ENCODE measurements at regions not wholly inside any gene's neighbourhood (a gene's known extent, or its start where the extent isn't known, plus 50 kb on each side); places are given as distances from the start of the nearest gene placed in this dataset.

GRCh38 chr4:100075056-100075455, 115.2 kb downstream of the DDIT4L start:
- DNase-seq, result no peak
- H3K36me3 ChIP-seq, result no peaks in the 10 kb centered on the region
- H3K4me1 ChIP-seq, result no peaks in the 10 kb centered on the region
- no peak for TF ChIP-seq CTCF (IDR thresholded peaks at IDR 0.05; ENCODE audit: low read depth, low read length)
- H3K27me3 ChIP-seq, result no peaks in the 10 kb centered on the region
- no peak overlapping the region for H3K4me3 ChIP-seq (ENCODE audit: low read depth, low read length)
- H3K9me3 ChIP-seq, result no peaks in the 10 kb centered on the region

- H3K36me3 ChIP-seq, result no peaks in the 10 kb centered on the region
- no peaks in the 10 kb centered on the region for H3K4me1 ChIP-seq
- H3K4me3 ChIP-seq (ENCODE audit: low read depth, low read length), result no peak overlapping the region
- no peak for DNase-seq
- H3K27me3 ChIP-seq, result no peaks in the 10 kb centered on the region
- TF ChIP-seq CTCF (IDR thresholded peaks at IDR 0.05; ENCODE audit: low read depth, low read length), result no peak
- no peaks in the 10 kb centered on the region for H3K9me3 ChIP-seq
Measured at GRCh38 chr4:100071506-100071905, 118.8 kb downstream of the DDIT4L start.

GRCh38 chr4:100070868-100071267, 119.4 kb downstream of the DDIT4L start:
- TF ChIP-seq CTCF (IDR thresholded peaks at IDR 0.05; ENCODE audit: low read depth, low read length), result no peak
- peak; percentile 26 for DNase-seq
- Histone ChIP-seq H3K4me3 (ENCODE audit: low read depth, low read length) (no peak overlapping the region), H3K4me1 (no peaks in the 10 kb centered on the region), H3K36me3 (no peaks in the 10 kb centered on the region), H3K27me3 (no peaks in the 10 kb centered on the region), H3K9me3 (no peaks in the 10 kb centered on the region)

- H3K27me3 ChIP-seq, result no peaks in the 10 kb centered on the region
- no peak for DNase-seq
- no peaks in the 10 kb centered on the region for H3K36me3 ChIP-seq
- no peak overlapping the region for H3K4me3 ChIP-seq (ENCODE audit: low read depth, low read length)
- H3K9me3 ChIP-seq, result no peaks in the 10 kb centered on the region
- no peak for TF ChIP-seq CTCF (IDR thresholded peaks at IDR 0.05; ENCODE audit: low read depth, low read length)
- H3K4me1 ChIP-seq, result no peaks in the 10 kb centered on the region
Measured at GRCh38 chr4:100069207-100069606, 119.1 kb upstream of the H2AZ1 start.

GRCh38 chr4:100067255-100067654, 117.2 kb upstream of the H2AZ1 start:
- no peak overlapping the region for H3K4me3 ChIP-seq (ENCODE audit: low read depth, low read length)
- H3K27me3 ChIP-seq, result no peaks in the 10 kb centered on the region
- H3K36me3 ChIP-seq, result no peaks in the 10 kb centered on the region
- no peak for DNase-seq
- TF ChIP-seq CTCF (IDR thresholded peaks at IDR 0.05; ENCODE audit: low read depth, low read length), result no peak
- no peaks in the 10 kb centered on the region for H3K4me1 ChIP-seq
- no peaks in the 10 kb centered on the region for H3K9me3 ChIP-seq

GRCh38 chr4:100063355-100063754, 113.3 kb upstream of the H2AZ1 start:
- Histone ChIP-seq H3K27me3 (no peaks in the 10 kb centered on the region), H3K36me3 (no peaks in the 10 kb centered on the region), H3K9me3 (no peaks in the 10 kb centered on the region), H3K4me3 (ENCODE audit: low read depth, low read length) (no peak overlapping the region), H3K4me1 (no peaks in the 10 kb centered on the region)
- TF ChIP-seq CTCF (IDR thresholded peaks at IDR 0.05; ENCODE audit: low read depth, low read length), result no peak
- DNase-seq, result no peak
